ENCODE measurements at regions not wholly inside any gene's neighbourhood (a gene's known extent, or its start where the extent isn't known, plus 50 kb on each side); places are given as distances from the start of the nearest gene placed in this dataset.

GRCh38 chr10:83167081-83167480, 972.2 kb upstream of the GHITM start:
- TF ChIP-seq CTCF (IDR thresholded peaks at IDR 0.05; ENCODE audit: control extremely low read depth in 1 of 3, insufficient read depth in 1 of 3, low read depth in 1 of 3, low read length in 3 of 3), result no peak
- TF ChIP-seq POLR2A (IDR thresholded peaks at IDR 0.05; ENCODE audit: control extremely low read depth in 1 of 2, low read depth in 2 of 2, low read length in 2 of 2), result no peak
- TF ChIP-seq TBP (IDR thresholded peaks at IDR 0.05; ENCODE audit: low read depth, low read length), result no peak
- no peak for TF ChIP-seq MAFK (IDR thresholded peaks at IDR 0.05; ENCODE audit: low read depth, low read length)
- TF ChIP-seq, protein P1, sequence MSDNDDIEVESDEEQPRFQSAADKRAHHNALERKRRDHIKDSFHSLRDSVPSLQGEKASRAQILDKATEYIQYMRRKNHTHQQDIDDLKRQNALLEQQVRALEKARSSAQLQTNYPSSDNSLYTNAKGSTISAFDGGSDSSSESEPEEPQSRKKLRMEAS (IDR thresholded peaks at IDR 0.05), result no peak
- no peak for TF ChIP-seq SAP30 (IDR thresholded peaks at IDR 0.05; ENCODE audit: insufficient read depth, insufficient replicate concordance, low read length)
- no peak for TF ChIP-seq USF2 (IDR thresholded peaks at IDR 0.05; ENCODE audit: low read length)
- no peak for TF ChIP-seq RAD21 (IDR thresholded peaks at IDR 0.05 in 1 of 2, conservative IDR thresholded peaks at IDR 0.05 in 1 of 2; ENCODE audit: low read depth in 2 of 2, low read length in 2 of 2)
- TF ChIP-seq, protein P2, sequence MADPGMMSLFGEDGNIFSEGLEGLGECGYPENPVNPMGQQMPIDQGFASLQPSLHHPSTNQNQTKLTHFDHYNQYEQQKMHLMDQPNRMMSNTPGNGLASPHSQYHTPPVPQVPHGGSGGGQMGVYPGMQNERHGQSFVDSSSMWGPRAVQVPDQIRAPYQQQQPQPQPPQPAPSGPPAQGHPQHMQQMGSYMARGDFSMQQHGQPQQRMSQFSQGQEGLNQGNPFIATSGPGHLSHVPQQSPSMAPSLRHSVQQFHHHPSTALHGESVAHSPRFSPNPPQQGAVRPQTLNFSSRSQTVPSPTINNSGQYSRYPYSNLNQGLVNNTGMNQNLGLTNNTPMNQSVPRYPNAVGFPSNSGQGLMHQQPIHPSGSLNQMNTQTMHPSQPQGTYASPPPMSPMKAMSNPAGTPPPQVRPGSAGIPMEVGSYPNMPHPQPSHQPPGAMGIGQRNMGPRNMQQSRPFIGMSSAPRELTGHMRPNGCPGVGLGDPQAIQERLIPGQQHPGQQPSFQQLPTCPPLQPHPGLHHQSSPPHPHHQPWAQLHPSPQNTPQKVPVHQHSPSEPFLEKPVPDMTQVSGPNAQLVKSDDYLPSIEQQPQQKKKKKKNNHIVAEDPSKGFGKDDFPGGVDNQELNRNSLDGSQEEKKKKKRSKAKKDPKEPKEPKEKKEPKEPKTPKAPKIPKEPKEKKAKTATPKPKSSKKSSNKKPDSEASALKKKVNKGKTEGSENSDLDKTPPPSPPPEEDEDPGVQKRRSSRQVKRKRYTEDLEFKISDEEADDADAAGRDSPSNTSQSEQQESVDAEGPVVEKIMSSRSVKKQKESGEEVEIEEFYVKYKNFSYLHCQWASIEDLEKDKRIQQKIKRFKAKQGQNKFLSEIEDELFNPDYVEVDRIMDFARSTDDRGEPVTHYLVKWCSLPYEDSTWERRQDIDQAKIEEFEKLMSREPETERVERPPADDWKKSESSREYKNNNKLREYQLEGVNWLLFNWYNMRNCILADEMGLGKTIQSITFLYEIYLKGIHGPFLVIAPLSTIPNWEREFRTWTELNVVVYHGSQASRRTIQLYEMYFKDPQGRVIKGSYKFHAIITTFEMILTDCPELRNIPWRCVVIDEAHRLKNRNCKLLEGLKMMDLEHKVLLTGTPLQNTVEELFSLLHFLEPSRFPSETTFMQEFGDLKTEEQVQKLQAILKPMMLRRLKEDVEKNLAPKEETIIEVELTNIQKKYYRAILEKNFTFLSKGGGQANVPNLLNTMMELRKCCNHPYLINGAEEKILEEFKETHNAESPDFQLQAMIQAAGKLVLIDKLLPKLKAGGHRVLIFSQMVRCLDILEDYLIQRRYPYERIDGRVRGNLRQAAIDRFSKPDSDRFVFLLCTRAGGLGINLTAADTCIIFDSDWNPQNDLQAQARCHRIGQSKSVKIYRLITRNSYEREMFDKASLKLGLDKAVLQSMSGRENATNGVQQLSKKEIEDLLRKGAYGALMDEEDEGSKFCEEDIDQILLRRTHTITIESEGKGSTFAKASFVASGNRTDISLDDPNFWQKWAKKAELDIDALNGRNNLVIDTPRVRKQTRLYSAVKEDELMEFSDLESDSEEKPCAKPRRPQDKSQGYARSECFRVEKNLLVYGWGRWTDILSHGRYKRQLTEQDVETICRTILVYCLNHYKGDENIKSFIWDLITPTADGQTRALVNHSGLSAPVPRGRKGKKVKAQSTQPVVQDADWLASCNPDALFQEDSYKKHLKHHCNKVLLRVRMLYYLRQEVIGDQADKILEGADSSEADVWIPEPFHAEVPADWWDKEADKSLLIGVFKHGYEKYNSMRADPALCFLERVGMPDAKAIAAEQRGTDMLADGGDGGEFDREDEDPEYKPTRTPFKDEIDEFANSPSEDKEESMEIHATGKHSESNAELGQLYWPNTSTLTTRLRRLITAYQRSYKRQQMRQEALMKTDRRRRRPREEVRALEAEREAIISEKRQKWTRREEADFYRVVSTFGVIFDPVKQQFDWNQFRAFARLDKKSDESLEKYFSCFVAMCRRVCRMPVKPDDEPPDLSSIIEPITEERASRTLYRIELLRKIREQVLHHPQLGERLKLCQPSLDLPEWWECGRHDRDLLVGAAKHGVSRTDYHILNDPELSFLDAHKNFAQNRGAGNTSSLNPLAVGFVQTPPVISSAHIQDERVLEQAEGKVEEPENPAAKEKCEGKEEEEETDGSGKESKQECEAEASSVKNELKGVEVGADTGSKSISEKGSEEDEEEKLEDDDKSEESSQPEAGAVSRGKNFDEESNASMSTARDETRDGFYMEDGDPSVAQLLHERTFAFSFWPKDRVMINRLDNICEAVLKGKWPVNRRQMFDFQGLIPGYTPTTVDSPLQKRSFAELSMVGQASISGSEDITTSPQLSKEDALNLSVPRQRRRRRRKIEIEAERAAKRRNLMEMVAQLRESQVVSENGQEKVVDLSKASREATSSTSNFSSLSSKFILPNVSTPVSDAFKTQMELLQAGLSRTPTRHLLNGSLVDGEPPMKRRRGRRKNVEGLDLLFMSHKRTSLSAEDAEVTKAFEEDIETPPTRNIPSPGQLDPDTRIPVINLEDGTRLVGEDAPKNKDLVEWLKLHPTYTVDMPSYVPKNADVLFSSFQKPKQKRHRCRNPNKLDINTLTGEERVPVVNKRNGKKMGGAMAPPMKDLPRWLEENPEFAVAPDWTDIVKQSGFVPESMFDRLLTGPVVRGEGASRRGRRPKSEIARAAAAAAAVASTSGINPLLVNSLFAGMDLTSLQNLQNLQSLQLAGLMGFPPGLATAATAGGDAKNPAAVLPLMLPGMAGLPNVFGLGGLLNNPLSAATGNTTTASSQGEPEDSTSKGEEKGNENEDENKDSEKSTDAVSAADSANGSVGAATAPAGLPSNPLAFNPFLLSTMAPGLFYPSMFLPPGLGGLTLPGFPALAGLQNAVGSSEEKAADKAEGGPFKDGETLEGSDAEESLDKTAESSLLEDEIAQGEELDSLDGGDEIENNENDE (IDR thresholded peaks at IDR 0.05; ENCODE audit: insufficient replicate concordance, low read length), result no peak
- TF ChIP-seq ZNF274 (IDR thresholded peaks at IDR 0.05; ENCODE audit: borderline replicate concordance, extremely low read depth, low read length), result no peak
- no peak for TF ChIP-seq RFX5 (IDR thresholded peaks at IDR 0.05; ENCODE audit: borderline replicate concordance, low read depth, low read length)
- no peak for TF ChIP-seq ASH2L (IDR thresholded peaks at IDR 0.05; ENCODE audit: low read length)
- no peak for TF ChIP-seq POLR2AphosphoS5 (IDR thresholded peaks at IDR 0.05; ENCODE audit: low read depth, low read length)
